ENCODE measurements at regions not wholly inside any gene's neighbourhood (a gene's known extent, or its start where the extent isn't known, plus 50 kb on each side); places are given as distances from the start of the nearest gene placed in this dataset.

DNA sequence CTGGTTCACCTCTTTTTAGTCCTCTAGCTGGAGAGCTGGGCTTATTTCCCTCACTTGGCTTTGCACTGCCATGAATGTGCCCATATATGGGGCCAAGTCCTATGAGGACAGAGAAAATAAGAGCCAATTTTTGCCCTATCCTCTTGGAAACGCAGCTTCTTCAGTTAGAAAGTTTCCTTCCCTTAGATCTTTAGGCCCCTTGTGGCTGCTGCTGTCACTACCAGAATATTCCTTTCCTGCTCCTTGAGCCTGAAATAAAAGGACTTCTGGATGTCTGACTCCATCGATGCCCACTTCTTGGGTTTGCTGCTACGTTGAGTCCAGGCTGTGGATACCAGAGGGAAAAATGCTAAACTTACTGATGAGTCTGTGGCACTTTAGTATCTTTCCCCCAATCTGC lies 487.1 kb downstream of the GRIN2A start:
- no peak overlapping the region for H3K4me3 ChIP-seq (ENCODE audit: low read depth, low read length)
- no peak for TF ChIP-seq CTCF (IDR thresholded peaks at IDR 0.05; ENCODE audit: control insufficient read depth, extremely low read depth, insufficient read depth)
- DNase-seq (ENCODE audit: low read depth), result no peak

All from LNCaP clone FGC (cell line).